HG03060 (cell line): ENCODE measurements at regions not wholly inside any gene's neighbourhood (a gene's known extent, or its start where the extent isn't known, plus 50 kb on each side); places are given as distances from the start of the nearest gene placed in this dataset.

Experiments
- ATAC-seq: cut with Tn5 transposase; IDR thresholded peaks from one replicate; pipeline ENCODE4 v1.9.1; 2021; ENCODE audit warnings: low read depth, moderate number of reproducible peaks; ENCODE audit not compliant: unreplicated experiment

- ATAC-seq: no peak
Measured at GRCh38 chr4:178856139-178856800, 1414.0 kb upstream of the AGA start.

GRCh38 chr4:178871476-178871875, 1429.2 kb upstream of the AGA start:
- ATAC-seq: no peak

GRCh38 chr4:178881937-178882336, 1439.7 kb upstream of the AGA start:
- ATAC-seq: no peak

GRCh38 chr4:178894126-178894525, 1451.9 kb upstream of the AGA start:
- ATAC-seq: no peak

- no peak for ATAC-seq
Measured at GRCh38 chr4:178899084-178899483, 1456.8 kb upstream of the AGA start.

GRCh38 chr4:178917756-178918155, 1475.5 kb upstream of the AGA start:
- ATAC-seq: no peak

- ATAC-seq: no peak
Measured at GRCh38 chr4:178937130-178937529, 1494.9 kb upstream of the AGA start.

- no peak for ATAC-seq
Measured at GRCh38 chr4:178941975-178942374, 1499.7 kb upstream of the AGA start.

GRCh38 chr4:178953447-178954120, 1511.3 kb upstream of the AGA start:
- no peak for ATAC-seq

GRCh38 chr4:178955614-178956013, 1513.4 kb upstream of the AGA start:
- no peak for ATAC-seq

- ATAC-seq: no peak
Measured at GRCh38 chr4:178958725-178959440, 1516.6 kb upstream of the AGA start.

- no peak for ATAC-seq
Measured at GRCh38 chr4:178963446-178964045, 1521.3 kb upstream of the AGA start.

- no peak for ATAC-seq
Measured at GRCh38 chr4:178966644-178967043, 1524.4 kb upstream of the AGA start.

- no peak for ATAC-seq
Measured at GRCh38 chr4:178970433-178971140, 1528.3 kb upstream of the AGA start.

- ATAC-seq: no peak
Measured at GRCh38 chr4:178976861-178977260, 1534.6 kb upstream of the AGA start.

- no peak for ATAC-seq
Measured at GRCh38 chr4:178993306-178993705, 1551.1 kb upstream of the AGA start.

GRCh38 chr4:179001918-179002317, 1559.7 kb upstream of the AGA start:
- no peak for ATAC-seq

GRCh38 chr4:179007755-179008154, 1565.5 kb upstream of the AGA start:
- no peak for ATAC-seq

- no peak for ATAC-seq
Measured at GRCh38 chr4:179017581-179017980, 1575.3 kb upstream of the AGA start.

GRCh38 chr4:179027569-179027968, 1585.3 kb upstream of the AGA start:
- ATAC-seq: no peak

- ATAC-seq: no peak
Measured at GRCh38 chr4:179028321-179028720, 1586.1 kb upstream of the AGA start.
